Neural crest cell (in vitro differentiated cells): ENCODE measurements at regions not wholly inside any gene's neighbourhood (a gene's known extent, or its start where the extent isn't known, plus 50 kb on each side); places are given as distances from the start of the nearest gene placed in this dataset.

Source experiments
- DNase-seq: peaks from one replicate; pipeline ENCODE4 v3.0.0; 2021; ENCODE audit warnings: low read depth, mixed read lengths, low spot score
- H3K27ac Mint-ChIP-seq: one replicate; pipeline ENCODE4 v1.8.0; 2021; ENCODE audit warnings: mild to moderate bottlenecking, mixed read lengths; ENCODE audit not compliant: unreplicated experiment
- H3K27me3 Mint-ChIP-seq: 2 replicates; pipeline ENCODE4 v1.8.0; 2021; ENCODE audit warnings: low read depth, mild to moderate bottlenecking, mixed read lengths
- H3K36me3 Mint-ChIP-seq: 2 replicates; pipeline ENCODE4 v1.8.0; 2021; ENCODE audit warnings: low read depth, mild to moderate bottlenecking, mixed read lengths
- H3K4me1 Mint-ChIP-seq: 2 replicates; pipeline ENCODE4 v1.8.0; 2021; ENCODE audit warnings: mixed read lengths
- H3K4me3 Mint-ChIP-seq: one replicate; pipeline ENCODE4 v1.8.0; 2021; ENCODE audit warnings: mild to moderate bottlenecking, mixed read lengths
- H3K9me3 Mint-ChIP-seq: 2 replicates; pipeline ENCODE4 v1.8.0; 2021; ENCODE audit warnings: mixed read lengths
- CTCF ChIP-seq: fragments of 200-600 bp; sonication (generic); conservative IDR thresholded peaks from 2 replicates; pipeline ENCODE4 v1.5.0; 2021; ENCODE audit warnings: antibody characterized with exemption, mild to moderate bottlenecking

- no peak for DNase-seq
- Mint-ChIP-seq H3K9me3 (peaks cover 30% of the 10 kb centered on the region), H3K4me1 (no peaks in the 10 kb centered on the region), H3K27me3 (no peaks in the 10 kb centered on the region), H3K27ac (no peak overlapping the region), H3K4me3 (no peak overlapping the region), H3K36me3 (peaks cover 12% of the 10 kb centered on the region)
- no peak for TF ChIP-seq CTCF
Measured at GRCh38 chr9:90741036-90741435, 60.6 kb upstream of the SYK start.

- Mint-ChIP-seq H3K4me3 (no peak overlapping the region), H3K9me3 (peaks cover 28% of the 10 kb centered on the region), H3K4me1 (no peaks in the 10 kb centered on the region), H3K36me3 (peaks cover 12% of the 10 kb centered on the region), H3K27me3 (no peaks in the 10 kb centered on the region), H3K27ac (no peak overlapping the region)
- no peak for DNase-seq
- no peak for TF ChIP-seq CTCF
Measured at GRCh38 chr9:90737742-90738141, 63.9 kb upstream of the SYK start.

- DNase-seq: no peak
- peaks cover 12% of the 10 kb centered on the region for H3K36me3 Mint-ChIP-seq
- no peak overlapping the region for H3K4me3 Mint-ChIP-seq
- no peak for TF ChIP-seq CTCF
- H3K9me3 Mint-ChIP-seq: peaks cover 25% of the 10 kb centered on the region
- no peak overlapping the region for H3K27ac Mint-ChIP-seq
- no peaks in the 10 kb centered on the region for H3K4me1 Mint-ChIP-seq
- no peaks in the 10 kb centered on the region for H3K27me3 Mint-ChIP-seq
Measured at GRCh38 chr9:90735952-90736351, 65.7 kb upstream of the SYK start.

- H3K9me3 Mint-ChIP-seq: peaks cover 15% of the 10 kb centered on the region
- no peak for TF ChIP-seq CTCF
Measured at GRCh38 chr9:90734631-90735030, 67.0 kb upstream of the SYK start.

GRCh38 chr9:90729351-90729750, 72.3 kb upstream of the SYK start:
- H3K27ac Mint-ChIP-seq: no peak overlapping the region
- H3K4me1 Mint-ChIP-seq: peaks cover 7% of the 10 kb centered on the region
- no peak for DNase-seq
- H3K27me3 Mint-ChIP-seq: no peaks in the 10 kb centered on the region
- H3K4me3 Mint-ChIP-seq: no peak overlapping the region
- no peak for TF ChIP-seq CTCF
- no peaks in the 10 kb centered on the region for H3K36me3 Mint-ChIP-seq
- no peaks in the 10 kb centered on the region for H3K9me3 Mint-ChIP-seq

More at GRCh38 chr9:90734631-90735030, 67.0 kb upstream of the SYK start:
- Mint-ChIP-seq H3K4me1 (no peaks in the 10 kb centered on the region), H3K27me3 (no peaks in the 10 kb centered on the region), H3K36me3 (peaks cover 6% of the 10 kb centered on the region), H3K4me3 (no peak overlapping the region), H3K27ac (no peak overlapping the region)
- DNase-seq: no peak

- H3K4me3 Mint-ChIP-seq: no peak overlapping the region
- no peaks in the 10 kb centered on the region for H3K9me3 Mint-ChIP-seq
- DNase-seq: no peak
- H3K36me3 Mint-ChIP-seq: no peaks in the 10 kb centered on the region
- H3K27me3 Mint-ChIP-seq: no peaks in the 10 kb centered on the region
- peaks cover 7% of the 10 kb centered on the region for H3K4me1 Mint-ChIP-seq
- no peak overlapping the region for H3K27ac Mint-ChIP-seq
- TF ChIP-seq CTCF: no peak
Measured at GRCh38 chr9:90727488-90727887, 74.1 kb upstream of the SYK start.
